ENCODE measurements at regions not wholly inside any gene's neighbourhood (a gene's known extent, or its start where the extent isn't known, plus 50 kb on each side); places are given as distances from the start of the nearest gene placed in this dataset.
A peak's percentile ranks its signal among the peaks of the same experiment; 100 is the strongest.

DNA sequence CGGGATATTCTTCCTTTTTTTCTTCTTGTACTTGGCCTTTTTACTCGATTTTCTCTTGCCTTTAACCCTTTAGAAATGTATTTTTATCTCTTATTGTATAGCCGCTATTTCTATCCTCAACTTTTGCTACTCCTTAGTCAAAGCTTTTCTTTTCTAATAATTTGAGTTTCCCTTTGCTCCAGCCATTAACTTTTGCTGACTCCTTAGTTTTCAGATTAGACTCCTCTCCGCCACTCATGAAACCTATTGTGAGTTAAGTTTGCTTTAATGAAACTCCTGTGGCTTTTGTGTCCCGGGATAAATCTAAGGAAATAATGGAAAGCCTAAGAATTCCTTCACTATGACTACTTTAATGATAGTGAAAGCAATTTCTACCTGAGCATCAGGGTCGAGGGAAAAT lies 590.3 kb upstream of the CITED2 start:
- no peaks in the 10 kb centered on the region for H3K36me3 ChIP-seq (replicated peaks in 1 of 2)
- H3K9me3 ChIP-seq (replicated peaks in 1 of 3) = no peaks in the 10 kb centered on the region
- peaks cover 17 to 33% of the 10 kb centered on the region in 2 donors for H3K4me1 ChIP-seq (replicated peaks in 1 of 2)
- TF ChIP-seq, protein P1, sequence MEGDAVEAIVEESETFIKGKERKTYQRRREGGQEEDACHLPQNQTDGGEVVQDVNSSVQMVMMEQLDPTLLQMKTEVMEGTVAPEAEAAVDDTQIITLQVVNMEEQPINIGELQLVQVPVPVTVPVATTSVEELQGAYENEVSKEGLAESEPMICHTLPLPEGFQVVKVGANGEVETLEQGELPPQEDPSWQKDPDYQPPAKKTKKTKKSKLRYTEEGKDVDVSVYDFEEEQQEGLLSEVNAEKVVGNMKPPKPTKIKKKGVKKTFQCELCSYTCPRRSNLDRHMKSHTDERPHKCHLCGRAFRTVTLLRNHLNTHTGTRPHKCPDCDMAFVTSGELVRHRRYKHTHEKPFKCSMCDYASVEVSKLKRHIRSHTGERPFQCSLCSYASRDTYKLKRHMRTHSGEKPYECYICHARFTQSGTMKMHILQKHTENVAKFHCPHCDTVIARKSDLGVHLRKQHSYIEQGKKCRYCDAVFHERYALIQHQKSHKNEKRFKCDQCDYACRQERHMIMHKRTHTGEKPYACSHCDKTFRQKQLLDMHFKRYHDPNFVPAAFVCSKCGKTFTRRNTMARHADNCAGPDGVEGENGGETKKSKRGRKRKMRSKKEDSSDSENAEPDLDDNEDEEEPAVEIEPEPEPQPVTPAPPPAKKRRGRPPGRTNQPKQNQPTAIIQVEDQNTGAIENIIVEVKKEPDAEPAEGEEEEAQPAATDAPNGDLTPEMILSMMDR (IDR thresholded peaks at IDR 0.05) = no peak
- TF ChIP-seq POLR2A (IDR thresholded peaks at IDR 0.05) = no peak
- WGBS, 4 donors = 72 to 78% (median 76%) methylated on average over 6 of the region's 6 CpGs
- H3K27me3 ChIP-seq = no peaks in the 10 kb centered on the region
- no peak overlapping the region for H3K4me3 ChIP-seq
- no peak for DNase-seq
- intact Hi-C loops (cut with DNase I) = no loop called here
- no peak overlapping the region for H3K27ac ChIP-seq

DNA sequence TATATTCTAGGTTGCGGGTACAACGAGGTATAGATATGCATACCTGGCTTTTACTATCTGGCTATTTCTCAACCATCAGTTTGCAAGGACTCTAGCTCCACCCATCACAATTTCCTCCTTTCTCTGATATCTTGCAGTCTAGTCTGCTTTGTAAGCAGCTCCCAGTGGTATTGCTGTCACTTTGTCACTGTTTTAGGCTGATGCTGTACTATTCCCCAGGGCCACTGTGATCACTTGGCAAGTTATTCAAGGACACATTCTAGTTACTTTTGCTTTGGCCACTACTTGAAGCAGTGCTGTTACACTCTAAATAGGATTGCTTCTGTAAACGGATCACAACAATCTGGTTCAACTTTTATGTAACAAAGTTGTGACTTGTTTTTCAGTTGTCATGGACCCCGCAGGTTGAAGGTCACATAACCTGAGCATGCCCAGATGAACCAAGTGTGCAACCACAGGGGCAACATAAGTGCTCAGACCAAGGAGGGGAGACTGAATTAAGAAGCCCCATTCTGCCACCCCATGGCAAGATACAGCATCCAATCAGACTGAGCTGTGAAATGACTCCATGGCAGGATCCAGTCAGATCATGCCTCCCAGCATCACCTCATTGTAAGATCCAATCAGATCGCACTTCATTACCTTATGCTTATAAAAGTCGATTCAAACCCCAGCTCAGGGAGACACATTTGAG lies 588.4 kb upstream of the CITED2 start:
- peak; percentile 30 to 81 (median 60) for DNase-seq
- 52 to 62% (median 57%) methylated on average over 6 of the region's 6 CpGs for WGBS, 4 donors
- Histone ChIP-seq H3K4me3 (no peak overlapping the region), H3K4me1 (replicated peaks in 1 of 2) (peaks cover 17 to 33% of the 10 kb centered on the region in 2 donors), H3K27ac (peak overlapping the region in 3 of 5 donors; percentile 18 to 67 (median 50)), H3K9me3 (replicated peaks in 1 of 3) (peaks cover 0 to 3% (median 0%) of the 10 kb centered on the region in 3 donors), H3K27me3 (no peaks in the 10 kb centered on the region), H3K36me3 (replicated peaks in 1 of 2) (no peaks in the 10 kb centered on the region)
- intact Hi-C loops (cut with DNase I) = no loop called here
- TF ChIP-seq, protein P1 (IDR thresholded peaks at IDR 0.05) = peak in 1 of 6 experiments; percentile 12
- peak in 1 of 2 donors; percentile 15 for TF ChIP-seq POLR2A (IDR thresholded peaks at IDR 0.05)

DNA sequence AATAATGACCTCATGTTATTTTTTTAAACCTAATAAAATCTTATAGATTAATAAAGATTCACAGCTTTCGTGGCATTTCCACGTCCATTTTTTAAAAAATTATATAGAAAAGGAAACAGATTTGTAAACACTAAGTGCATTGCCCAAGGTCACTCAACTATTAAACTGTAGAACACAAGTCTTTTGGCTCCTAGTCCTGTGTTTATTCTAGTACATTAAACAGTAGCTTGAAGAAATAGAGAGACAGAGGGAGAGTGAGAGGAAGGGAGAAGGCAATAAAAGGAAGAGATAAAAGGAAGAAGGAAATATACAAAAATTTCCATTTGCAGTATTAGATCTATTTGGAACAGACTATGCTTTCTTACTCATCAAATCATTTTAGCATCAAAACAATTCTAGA lies 586.7 kb upstream of the CITED2 start:
- no peak for DNase-seq
- no peaks in the 10 kb centered on the region for H3K36me3 ChIP-seq (replicated peaks in 1 of 2)
- intact Hi-C loops (cut with DNase I) = no loop called here
- TF ChIP-seq POLR2A (IDR thresholded peaks at IDR 0.05) = no peak
- TF ChIP-seq, protein P1 (IDR thresholded peaks at IDR 0.05) = no peak
- WGBS, 4 donors = 52 to 61% (median 56%) methylated on average over 2 of the region's 2 CpGs
- no peak overlapping the region for H3K4me3 ChIP-seq
- H3K4me1 ChIP-seq (replicated peaks in 1 of 2) = peaks cover 17 to 33% of the 10 kb centered on the region in 2 donors
- no peak overlapping the region for H3K27ac ChIP-seq
- no peaks in the 10 kb centered on the region for H3K27me3 ChIP-seq
- peaks cover 0 to 12% (median 0%) of the 10 kb centered on the region in 3 donors for H3K9me3 ChIP-seq (replicated peaks in 1 of 3)

DNA sequence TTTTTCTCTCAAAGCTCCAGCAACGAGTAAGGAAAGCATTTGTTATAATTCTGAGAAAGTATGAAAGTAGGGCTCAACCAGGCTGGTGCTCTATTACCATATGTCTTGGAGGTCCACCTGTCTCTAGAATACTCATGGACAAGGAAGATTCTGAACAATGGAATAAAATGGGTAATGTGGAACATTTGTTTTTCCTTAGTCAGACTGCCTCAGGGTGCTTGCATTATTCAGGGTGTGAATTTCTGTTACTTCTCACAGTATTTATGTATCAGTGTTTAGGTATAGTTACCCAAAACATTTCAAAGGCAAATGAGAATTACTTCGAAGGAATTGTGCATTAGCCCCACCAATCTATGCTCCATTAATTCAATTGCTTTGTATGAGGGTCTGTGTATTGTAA lies 586.2 kb upstream of the CITED2 start:
- Histone ChIP-seq H3K27ac (no peak overlapping the region), H3K9me3 (replicated peaks in 1 of 3) (peaks cover 0 to 12% (median 0%) of the 10 kb centered on the region in 3 donors), H3K27me3 (no peaks in the 10 kb centered on the region), H3K4me1 (replicated peaks in 1 of 2) (peaks cover 17 to 31% of the 10 kb centered on the region in 2 donors), H3K4me3 (no peak overlapping the region), H3K36me3 (replicated peaks in 1 of 2) (no peaks in the 10 kb centered on the region)
- intact Hi-C loops (cut with DNase I) = no loop called here
- no peak for DNase-seq
- TF ChIP-seq POLR2A (IDR thresholded peaks at IDR 0.05) = no peak
- TF ChIP-seq, protein P1 (IDR thresholded peaks at IDR 0.05) = no peak
- 75 to 87% (median 80%) methylated on average over 2 of the region's 2 CpGs for WGBS, 4 donors
